Right hindlimb (tissue), 1 donor: ENCODE measurements at regions not wholly inside any gene's neighbourhood (a gene's known extent, or its start where the extent isn't known, plus 50 kb on each side); places are given as distances from the start of the nearest gene placed in this dataset.
"Not testable (repeated sequence)": the region's sequence is repeated elsewhere in the genome, so short reads cannot be mapped to it uniquely, and the experiment has no call there.

Source experiments
- DNase-seq: peaks from one replicate; pipeline ENCODE4 v3.0.0-alpha.2; 2018

DNA sequence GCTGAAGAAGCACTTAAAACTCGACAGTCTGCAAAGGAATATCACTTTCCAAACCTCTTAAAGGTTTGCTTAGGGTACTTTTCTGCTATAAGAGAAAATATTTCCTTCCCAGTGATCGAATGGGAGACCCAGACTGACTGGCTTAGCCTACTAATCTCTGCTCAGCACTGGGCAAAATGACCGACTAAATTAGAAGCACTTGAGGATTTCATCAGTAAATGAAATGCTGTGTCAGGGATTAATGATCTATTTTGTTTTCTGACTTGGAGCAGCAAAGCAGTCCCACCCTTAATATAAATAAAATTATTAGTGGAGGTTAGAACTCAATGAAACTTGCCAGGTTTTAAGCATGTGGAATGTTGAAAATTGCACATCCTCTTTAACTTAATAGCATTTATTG lies 411.6 kb downstream of the NEBL start:
- DNase-seq: no peak

DNA sequence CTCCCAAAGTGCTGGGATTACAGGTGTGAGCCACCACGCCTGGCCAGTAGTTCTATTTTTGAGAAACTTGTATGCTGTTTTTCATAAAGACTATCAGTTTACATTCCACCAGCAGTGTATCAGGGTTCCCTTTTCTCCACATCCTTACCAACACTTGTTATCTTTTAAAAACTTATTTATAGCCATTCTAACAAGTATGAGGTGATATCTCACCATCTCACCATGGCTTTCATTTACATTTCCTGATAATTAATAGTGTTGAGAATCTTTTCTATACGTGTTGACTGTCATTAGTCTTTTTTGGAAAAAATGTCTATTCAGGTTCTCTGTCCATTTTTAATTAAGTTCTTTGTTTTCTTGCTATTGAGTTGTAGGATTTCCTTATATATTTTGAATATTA lies 416.1 kb downstream of the NEBL start:
- DNase-seq: no peak

DNA sequence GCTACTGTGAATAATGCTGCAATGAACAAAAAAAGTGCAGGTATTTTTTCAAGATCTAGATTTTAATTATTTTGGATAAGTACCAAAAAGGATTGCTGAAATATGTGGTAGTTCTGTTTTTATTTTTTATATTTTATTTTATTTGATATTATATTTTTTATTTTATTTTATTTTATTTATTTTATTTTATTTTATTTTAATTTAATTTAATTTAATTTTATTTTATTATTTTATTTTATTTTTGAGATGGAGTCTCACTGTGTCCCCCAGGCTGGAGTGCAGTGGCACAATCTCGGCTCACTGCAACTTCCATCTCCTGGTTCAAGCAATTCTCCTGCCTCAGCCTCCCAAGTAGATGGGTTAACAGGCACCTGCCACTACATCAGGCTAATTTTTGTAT lies 416.5 kb downstream of the NEBL start:
- DNase-seq: not testable (repeated sequence)

DNA sequence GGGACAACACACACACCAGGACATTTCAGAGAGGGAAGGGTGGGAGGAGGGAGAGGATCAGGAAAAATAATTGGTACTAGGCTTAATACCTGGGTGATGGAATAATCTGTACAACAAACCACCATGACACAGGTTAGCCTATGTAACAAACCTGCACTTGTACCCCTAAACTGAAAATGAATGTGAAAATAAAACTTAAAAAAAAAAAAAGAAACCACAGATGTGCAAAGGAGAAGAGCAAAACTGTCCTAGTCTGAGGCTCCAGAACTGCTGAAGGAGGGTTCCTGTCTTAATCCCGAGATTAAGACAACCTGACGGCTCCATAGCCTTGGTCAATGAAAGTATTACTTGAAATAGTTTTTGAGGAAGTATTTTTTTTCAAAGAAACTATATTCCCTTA lies 423.0 kb downstream of the NEBL start:
- DNase-seq: no peak

DNA sequence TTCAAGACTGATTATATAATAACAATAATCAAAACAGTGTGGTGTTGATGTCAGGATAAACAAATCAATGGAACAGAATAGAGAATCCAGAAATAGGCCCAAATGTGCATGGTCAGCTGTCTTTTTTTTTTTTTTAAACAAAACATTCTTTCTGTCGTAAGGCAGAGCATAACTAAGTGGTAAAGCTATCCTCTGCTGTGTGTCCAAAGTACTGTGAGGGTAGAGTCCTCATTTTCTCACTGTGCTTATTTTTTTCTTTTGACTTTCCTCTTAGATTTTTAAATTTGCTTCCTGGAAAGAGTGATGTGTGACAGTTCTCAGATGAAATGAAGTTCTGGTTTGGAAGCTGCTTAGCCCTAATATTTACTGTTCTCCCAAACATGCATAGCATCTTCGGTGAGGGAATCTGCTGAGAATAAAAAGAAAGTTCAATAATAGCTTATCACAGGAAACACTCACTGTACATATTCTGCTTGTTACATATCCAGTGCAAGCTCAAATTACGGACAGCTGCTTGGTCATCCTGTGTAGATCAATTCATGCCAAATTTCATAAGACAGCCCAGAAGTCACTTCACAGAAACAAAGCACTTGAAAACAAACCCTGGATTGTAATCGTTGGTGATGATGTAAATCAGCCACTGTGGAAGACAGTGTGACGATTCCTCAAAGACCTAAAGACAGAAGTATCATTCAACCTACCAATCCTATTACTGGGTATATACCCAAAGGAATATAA lies 423.9 kb downstream of the NEBL start:
- peak; percentile 34 for DNase-seq

DNA sequence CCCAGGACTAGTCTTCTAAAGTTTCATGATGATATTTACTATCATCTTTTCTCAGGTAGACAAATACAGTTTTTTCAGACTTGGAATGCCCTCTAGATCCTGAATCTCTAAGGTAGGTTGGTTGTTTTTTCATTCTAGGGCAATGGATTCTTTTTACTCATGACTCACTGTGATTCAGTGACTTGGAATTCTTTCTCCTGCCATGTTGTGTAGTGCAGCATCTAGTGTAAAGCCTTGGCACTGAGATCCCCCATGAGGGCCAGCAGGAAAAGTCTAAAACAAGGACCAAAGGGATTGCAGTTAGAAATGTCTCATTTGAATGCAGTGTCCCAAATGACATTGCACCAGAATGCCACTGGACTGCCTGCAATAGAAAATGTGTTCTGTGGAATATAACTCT lies 430.4 kb downstream of the NEBL start:
- DNase-seq: no peak

DNA sequence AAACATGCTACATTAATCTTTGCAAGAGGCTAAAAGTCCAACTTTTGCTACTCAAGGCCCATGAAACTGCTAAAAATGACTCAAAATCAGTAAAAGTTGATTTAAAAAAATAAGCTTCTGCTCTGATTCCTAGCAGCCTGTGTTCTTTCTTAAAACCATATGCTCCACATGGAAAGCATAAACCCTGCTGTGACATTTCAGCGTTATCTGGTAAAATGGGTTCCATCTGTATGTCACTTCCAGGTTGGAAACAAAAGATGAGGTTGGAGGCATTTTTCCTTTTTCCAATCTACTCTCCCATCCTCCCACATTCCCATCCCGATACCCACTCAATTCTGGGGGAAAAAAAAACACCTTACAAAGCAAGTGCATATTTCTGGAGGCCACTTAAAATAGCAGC lies 439.5 kb downstream of the NEBL start:
- no peak for DNase-seq

DNA sequence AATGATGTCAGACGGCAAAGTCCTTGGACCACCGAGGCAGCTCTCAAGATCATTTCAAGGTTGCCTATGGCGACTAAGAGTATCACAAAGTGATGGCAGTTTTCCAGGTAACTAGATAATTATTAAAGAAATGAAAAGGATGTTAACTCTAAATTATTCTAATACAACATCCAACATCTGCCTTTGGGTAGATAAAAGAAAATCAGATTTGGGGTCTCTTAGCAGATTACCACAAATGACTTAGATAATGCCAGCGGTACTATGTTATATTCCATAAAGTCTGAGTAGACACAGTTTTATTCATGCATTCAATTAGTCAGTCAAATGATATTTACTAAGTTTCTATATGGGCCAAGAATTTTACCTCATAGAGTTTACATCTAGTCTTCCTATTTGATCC lies 441.3 kb downstream of the NEBL start:
- DNase-seq: no peak

DNA sequence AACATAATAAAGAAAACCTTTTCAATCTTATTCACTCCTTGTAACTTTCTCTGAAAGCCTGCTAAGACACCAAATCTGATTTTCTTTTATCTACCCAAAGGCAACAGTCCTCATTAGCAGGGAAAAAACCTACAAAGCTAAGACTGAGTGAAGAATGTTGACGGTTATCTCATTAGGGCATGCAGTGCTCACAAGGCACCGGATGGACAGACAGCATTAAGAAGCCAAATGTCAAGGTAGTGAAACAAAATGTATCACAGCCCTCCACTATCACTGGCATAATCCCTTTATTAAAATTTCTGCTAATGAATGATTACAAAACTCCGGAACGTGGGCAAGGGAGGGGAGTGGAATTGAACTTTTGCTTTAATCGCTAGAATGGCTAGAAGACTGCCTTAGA lies 442.8 kb downstream of the NEBL start:
- DNase-seq: no peak

DNA sequence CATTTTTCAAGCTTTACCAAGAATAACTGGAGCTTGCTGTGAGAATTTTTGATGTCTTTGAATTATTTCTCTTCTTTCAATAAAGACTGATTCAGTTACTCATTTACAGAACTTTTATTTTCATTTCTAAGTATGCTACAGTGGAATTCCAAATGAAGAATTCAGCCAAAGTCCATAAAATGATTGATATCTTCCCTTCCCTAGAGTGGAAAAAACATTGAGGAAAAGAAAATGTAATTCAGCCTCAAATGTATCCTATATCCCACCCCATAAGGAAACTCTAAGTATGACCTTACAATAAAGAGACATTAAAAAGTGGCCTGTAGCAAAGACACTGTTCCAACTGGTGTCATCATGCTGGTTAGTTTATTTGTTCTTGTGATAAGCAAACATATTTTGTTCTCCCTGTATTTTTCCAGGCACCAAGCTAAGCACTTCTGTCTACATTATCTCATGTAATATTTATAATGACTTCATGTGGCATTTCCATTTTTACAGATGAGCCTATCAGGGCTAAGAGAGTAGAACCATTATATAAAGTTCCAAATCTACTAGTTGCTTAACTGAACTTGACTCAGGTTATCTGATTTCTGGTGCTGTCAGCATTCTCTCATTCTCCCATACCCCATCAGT lies 450.4 kb downstream of the NEBL start:
- no peak for DNase-seq

DNA sequence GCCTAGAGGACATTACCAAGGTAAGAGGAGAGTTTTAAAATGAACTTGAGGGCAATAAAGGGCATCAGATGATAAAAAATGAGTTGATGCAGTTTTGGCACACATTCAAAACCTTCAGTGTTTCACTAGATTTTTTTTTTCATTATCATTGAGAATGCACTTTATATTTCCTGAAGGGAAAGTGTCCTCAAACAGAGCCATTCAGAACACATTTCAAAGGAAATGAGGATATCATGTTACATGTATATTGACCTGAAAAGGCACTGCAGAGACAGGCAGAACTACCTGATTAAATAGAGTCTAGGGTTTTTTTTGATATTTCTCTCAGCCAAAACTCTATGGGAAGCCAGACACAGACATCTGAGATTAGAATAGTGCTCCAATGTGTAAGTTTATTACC lies 454.0 kb downstream of the NEBL start:
- no peak for DNase-seq

DNA sequence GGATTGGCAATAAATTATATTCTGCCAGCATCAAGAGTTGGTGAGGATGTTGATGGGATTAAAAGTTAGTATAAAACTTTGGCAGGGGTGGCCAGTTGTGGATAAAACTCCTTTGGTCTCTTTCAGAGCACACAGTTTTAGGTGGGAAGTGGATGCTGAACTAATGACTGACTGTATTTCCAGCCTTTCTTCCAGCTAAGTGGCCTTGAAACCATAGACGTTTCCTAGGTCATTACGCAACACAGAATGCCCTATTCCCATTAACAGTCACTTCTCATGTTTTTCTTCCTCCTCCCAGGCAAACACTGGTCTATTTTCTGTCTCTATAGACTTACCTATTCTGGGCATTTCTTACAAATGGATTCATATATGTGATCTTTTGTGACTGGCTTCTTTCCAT lies 467.4 kb downstream of the NEBL start:
- DNase-seq: no peak

DNA sequence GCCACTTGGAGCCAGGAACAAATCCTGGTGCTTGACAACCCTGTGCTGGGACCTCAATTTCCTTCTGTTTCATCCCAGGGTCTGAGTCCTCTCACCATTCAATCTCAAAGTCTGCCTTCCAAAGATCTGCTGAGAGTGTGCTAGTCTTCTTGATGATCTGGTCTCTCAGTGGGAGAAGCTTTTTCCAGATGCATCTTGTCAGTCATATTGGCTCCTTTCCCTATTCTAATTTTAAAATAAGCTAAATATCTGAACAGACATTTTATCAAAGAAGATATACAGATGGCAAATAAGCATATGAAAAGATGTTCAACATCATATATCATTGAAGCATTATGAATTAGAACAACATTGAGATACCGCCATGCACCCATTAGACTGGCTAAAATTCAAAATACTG lies 469.3 kb downstream of the NEBL start:
- no peak for DNase-seq

DNA sequence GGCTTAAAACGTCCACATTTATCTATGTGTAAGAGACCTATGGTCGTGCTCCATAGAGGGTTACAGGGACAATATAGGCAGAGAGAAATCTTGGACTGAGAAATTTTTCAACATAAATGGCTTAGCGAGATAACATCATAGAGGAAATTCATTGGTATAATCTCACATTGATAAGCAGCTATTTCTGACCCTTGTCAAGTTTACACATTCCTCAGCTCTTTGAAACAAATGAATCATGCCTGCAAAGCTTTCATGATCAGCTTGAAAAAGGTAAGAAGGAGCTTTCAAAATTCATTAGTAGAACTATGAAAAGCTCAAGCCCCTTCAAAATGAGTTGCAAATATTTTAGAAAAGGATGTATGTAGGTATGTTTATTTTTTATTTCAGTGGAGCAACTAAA lies 478.8 kb downstream of the NEBL start:
- DNase-seq: no peak

DNA sequence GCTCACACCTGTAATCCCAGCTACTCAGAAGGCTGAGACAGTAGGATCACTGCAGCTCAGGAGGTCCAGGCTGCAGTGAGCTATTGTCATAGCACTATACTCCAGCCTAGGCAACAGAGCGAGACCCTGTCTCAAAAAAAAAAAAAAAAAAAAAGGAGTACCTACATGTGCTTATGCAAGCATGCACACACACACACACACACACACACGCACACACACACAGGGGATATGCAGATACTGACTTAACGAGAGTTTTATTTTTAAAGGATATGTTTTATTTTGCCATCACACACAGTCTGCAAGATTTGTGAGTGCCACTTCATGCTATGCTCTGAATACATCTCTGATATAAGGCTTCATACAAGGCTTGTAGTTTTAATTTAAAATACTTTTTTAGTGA lies 479.3 kb downstream of the NEBL start:
- no peak for DNase-seq

DNA sequence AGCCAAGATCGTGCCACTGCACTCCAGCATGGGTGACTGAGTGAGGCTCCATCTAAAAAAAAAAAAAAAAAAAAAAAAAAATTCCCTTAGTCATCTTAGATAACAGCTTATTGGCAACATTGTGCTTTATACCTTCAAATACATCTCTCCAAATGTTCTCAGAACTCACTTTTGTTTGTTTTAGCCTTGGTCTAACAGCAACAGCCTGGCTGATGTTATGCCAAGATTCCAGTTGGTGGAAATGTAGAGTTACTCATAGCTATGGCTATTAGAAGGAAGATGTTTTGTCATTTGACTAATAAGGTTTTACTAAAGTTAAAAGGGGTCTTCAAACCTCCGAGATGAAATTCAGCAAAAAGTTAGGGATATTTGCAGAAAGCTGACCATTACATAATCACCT lies 481.4 kb downstream of the NEBL start:
- DNase-seq: no peak

DNA sequence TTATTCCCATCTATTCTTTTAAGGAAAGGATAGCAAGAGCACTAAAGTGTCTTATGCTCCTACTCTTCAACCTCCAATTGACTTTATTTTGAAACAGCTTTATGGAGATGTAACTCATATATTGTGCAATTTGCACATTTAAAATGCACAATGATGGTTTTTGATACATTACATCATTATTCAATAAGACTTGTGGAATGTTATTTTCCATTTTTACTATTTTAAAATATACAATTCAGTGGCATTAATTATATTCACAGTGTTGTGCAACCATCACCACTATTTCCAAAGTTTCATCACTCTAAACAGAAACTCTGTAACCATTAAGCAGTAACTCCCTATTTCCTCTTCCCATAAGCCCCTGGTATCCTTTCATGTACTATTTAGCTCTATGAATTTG lies 489.8 kb downstream of the NEBL start:
- no peak for DNase-seq

DNA sequence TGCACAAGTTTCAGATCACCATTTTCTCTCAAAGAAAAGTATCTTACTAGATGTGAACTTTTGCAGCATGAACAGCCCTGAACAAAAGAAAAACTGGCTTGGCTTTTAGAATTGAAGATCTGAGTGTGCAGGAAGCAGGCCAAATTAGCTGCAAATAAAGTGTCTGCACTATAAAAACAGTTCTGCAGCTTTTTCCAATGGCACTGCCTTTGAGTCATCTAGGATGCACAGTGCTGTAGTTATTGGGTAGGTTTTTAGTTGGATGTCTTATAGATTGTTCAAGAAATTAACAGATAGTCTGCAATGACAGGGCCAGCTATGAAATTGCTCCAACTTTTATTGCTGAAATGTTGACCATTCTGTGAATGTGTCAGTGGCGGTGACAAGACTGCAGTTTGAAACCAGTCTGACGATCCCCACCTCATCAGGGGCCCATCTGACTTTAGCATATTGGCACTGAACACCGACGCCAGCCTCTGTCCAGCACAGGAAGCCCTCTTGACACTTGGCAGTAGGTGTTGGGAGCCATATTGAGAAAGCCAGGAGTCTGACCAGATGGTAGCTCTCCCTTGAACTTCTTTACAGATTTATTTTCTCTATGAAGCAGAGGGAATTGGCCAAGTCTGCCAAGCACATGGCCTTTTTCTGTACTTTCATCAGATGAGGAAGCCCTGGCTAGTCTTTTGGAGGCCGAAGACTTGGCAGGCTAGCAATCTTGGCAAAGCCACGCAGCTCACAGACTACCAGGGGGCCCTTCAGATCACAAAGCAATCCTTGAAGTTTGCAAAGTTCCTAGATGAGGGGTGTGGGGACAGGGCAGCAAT lies 490.6 kb downstream of the NEBL start:
- peak; percentile 81 for DNase-seq

DNA sequence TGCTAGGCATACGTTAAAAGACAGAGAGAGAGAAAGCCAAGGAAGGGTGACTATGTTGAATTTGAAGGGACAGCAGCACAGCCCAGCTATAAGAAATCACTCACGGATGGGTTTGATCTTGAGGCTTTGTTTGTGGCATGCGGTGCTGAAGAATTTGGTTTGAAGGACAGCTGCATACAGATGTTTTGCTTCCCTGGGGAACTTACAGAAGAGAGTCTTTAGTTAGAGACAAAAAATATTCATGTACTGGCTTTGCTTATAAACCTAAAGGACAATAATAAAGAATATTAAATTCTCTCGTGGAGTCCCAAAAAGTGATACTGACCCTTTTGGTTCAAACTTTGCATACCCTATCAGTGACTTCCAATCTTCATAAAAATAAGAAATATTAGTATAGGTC lies 491.4 kb downstream of the NEBL start:
- no peak for DNase-seq

DNA sequence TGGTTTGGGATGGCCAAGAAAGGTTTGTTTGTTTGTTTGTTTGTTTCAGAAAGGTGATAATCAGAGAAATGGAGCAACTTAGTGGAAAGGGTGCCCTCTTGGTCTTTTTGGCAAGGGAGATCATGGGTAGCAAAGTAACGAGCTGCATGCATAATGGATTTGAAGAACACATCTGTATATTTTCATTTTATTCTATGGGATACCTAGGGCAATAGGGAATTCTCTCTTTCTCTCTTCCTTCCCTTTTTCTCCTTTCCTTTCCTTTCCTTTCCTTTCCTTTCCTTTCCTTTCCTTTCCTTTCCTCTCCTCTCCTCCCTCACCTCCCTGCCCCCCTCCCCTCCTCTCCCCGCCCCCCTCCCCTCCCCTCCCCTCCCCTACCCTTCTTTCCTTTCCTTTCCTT lies 492.1 kb downstream of the NEBL start:
- DNase-seq: no peak

DNA sequence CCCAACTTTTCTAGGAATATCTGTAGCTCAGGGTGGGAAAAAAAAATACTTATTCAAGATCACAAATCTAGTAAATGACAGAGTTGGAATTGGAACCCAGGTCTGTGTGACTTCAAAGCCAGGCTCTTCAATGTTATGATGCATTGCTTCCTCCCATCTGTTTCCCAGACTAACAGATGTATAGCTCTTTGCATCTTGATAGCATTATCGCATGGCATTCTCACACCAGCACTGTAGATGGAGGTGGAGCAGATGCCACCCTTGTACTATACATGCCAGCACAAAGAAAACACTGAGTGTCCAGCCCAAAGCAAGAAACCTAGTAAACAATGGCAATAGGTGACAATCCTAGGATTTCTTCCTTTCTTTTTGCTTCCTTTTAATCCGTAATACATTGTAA lies 497.3 kb downstream of the NEBL start:
- no peak for DNase-seq

DNA sequence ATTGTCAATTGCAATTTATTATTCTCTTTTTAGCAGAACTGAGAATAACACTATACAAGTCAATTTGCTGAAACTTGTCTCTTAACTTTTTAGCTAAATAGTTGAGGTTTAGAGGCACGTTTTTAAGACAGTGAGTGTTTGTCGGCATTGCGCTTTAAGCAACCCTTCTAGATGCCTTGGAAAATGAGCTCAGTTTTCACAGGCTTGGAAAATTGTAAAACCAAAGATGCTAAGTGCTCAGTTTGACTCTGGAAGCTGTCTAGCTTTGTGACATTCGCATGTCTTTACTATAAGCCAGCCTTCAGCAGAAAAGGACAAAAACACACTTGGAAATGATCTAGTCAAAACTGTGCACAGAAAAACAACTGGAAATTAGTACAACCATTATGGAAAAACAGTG lies 500.4 kb downstream of the NEBL start:
- no peak for DNase-seq

DNA sequence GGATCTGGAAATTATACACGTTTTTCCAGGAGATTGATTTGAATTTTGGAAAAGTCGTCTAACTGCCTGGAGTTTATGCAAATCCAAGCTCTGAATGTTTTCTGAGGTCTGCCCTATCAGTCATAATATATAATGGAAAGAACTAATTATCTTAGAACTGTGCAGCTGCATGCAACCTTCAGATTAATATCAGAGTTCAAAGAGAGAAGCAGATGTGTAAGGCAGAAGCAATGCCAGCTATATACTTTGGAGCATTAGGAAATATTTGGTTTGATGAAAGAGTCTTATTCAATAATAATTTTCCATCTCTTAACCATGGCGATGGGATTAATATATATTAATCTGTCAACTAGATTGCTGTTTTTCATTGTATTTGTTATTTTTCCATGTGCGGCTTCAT lies 500.9 kb downstream of the NEBL start:
- DNase-seq: no peak

DNA sequence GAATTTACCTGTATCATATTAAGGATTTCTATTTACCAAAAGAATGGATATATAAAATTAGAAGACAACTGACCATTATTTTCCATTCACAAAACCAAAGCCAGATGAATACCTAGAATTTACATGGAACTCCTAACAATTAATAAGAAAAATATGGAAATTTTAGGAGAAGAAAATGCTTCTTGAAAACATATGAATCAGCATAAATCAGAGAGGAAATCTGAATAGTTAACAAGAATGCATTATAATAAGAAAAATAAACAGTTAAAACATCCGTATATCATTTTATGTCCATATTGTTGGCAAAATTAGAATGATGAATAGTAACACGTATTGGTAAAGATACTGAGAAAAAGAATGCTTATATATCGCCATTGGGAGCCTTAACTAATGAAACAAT lies 505.5 kb downstream of the NEBL start:
- no peak for DNase-seq
